IMR-90 (cell line): ENCODE measurements at regions not wholly inside any gene's neighbourhood (a gene's known extent, or its start where the extent isn't known, plus 50 kb on each side); places are given as distances from the start of the nearest gene placed in this dataset.

Experiments used
- BHLHE40 ChIP-seq: fragments of 150-350 bp; IDR thresholded peaks from 2 replicates; pipeline ENCODE4 v1.6.1; 2016; ENCODE audit warnings: mild to moderate bottlenecking, low read depth, low read length
- CHD1 ChIP-seq: IDR thresholded peaks from 2 replicates; pipeline ENCODE4 v1.6.1; 2012; ENCODE audit warnings: low read depth, low read length, improper control_type of control experiment
- FOS ChIP-seq: fragments of 150-350 bp; IDR thresholded peaks from 2 replicates; pipeline ENCODE4 v1.6.1; 2016; ENCODE audit warnings: low read depth, low read length
- MAFK ChIP-seq: IDR thresholded peaks from 2 replicates; pipeline ENCODE4 v1.6.1; 2012; ENCODE audit warnings: low read depth, low read length, improper control_type of control experiment
- MXI1 ChIP-seq: IDR thresholded peaks from 2 replicates; pipeline ENCODE4 v1.6.1; 2012; ENCODE audit warnings: low read depth, mild to moderate bottlenecking, low read length, moderate library complexity, borderline replicate concordance
- POLR2A ChIP-seq: IDR thresholded peaks from 2 replicates; pipeline ENCODE4 v1.6.1; 2012; ENCODE audit warnings: mild to moderate bottlenecking, low read depth, low read length
- RAD21 ChIP-seq: IDR thresholded peaks from 2 replicates; pipeline ENCODE4 v1.6.1; 2012; ENCODE audit warnings: low read length, improper control_type of control experiment
- RCOR1 ChIP-seq: IDR thresholded peaks from 2 replicates; pipeline ENCODE4 v1.6.1; 2012; ENCODE audit warnings: mild to moderate bottlenecking, low read length, improper control_type of control experiment; ENCODE audit not compliant: insufficient replicate concordance
- RFX5 ChIP-seq: IDR thresholded peaks from 2 replicates; pipeline ENCODE4 v1.8.0; 2012; ENCODE audit warnings: low read depth, mild to moderate bottlenecking, low read length, moderate library complexity
- SMC3 ChIP-seq: fragments of 150-350 bp; IDR thresholded peaks from 2 replicates; pipeline ENCODE4 v1.6.1; 2016; ENCODE audit warnings: low read depth, mild to moderate bottlenecking, antibody characterized with exemption, low read length, moderate library complexity
- TF ChIP-seq, protein P1 (sequence below): conservative IDR thresholded peaks from 2 replicates; pipeline ENCODE4 v1.5.1; 2012; ENCODE audit warnings: mild to moderate bottlenecking, low read depth, low read length, improper control_type of control experiment
- TF ChIP-seq, protein P2 (sequence below): fragments of 150-350 bp; IDR thresholded peaks from 2 replicates; pipeline ENCODE4 v1.6.1; 2017; ENCODE audit warnings: mild to moderate bottlenecking, antibody characterized with exemption, low read length, low read depth

GRCh38 chr2:192578780-192579179 is 384.0 kb upstream of the TMEFF2 start:
- no peak for TF ChIP-seq RCOR1
- TF ChIP-seq, protein P1, sequence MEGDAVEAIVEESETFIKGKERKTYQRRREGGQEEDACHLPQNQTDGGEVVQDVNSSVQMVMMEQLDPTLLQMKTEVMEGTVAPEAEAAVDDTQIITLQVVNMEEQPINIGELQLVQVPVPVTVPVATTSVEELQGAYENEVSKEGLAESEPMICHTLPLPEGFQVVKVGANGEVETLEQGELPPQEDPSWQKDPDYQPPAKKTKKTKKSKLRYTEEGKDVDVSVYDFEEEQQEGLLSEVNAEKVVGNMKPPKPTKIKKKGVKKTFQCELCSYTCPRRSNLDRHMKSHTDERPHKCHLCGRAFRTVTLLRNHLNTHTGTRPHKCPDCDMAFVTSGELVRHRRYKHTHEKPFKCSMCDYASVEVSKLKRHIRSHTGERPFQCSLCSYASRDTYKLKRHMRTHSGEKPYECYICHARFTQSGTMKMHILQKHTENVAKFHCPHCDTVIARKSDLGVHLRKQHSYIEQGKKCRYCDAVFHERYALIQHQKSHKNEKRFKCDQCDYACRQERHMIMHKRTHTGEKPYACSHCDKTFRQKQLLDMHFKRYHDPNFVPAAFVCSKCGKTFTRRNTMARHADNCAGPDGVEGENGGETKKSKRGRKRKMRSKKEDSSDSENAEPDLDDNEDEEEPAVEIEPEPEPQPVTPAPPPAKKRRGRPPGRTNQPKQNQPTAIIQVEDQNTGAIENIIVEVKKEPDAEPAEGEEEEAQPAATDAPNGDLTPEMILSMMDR: no peak
- TF ChIP-seq POLR2A: no peak
- TF ChIP-seq, protein P2, sequence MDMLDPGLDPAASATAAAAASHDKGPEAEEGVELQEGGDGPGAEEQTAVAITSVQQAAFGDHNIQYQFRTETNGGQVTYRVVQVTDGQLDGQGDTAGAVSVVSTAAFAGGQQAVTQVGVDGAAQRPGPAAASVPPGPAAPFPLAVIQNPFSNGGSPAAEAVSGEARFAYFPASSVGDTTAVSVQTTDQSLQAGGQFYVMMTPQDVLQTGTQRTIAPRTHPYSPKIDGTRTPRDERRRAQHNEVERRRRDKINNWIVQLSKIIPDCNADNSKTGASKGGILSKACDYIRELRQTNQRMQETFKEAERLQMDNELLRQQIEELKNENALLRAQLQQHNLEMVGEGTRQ: no peak
- no peak for TF ChIP-seq CHD1
- TF ChIP-seq RFX5: no peak
- TF ChIP-seq RAD21: no peak
- no peak for TF ChIP-seq FOS
- no peak for TF ChIP-seq BHLHE40
- no peak for TF ChIP-seq MXI1
- no peak for TF ChIP-seq SMC3
- TF ChIP-seq MAFK: no peak
